HFFc6 (cell line): ENCODE measurements at regions not wholly inside any gene's neighbourhood (a gene's known extent, or its start where the extent isn't known, plus 50 kb on each side); places are given as distances from the start of the nearest gene placed in this dataset.

Experiments
- DNase-seq: peaks from one replicate; pipeline ENCODE4 v3.0.0-alpha.2; 2018
- H3K27ac Mint-ChIP-seq: 2 replicates; pipeline ENCODE4 v1.8.0; 2020; ENCODE audit warnings: mild to moderate bottlenecking, mixed read lengths
- H3K27me3 Mint-ChIP-seq: 2 replicates; pipeline ENCODE4 v1.8.0; 2021; ENCODE audit warnings: mild to moderate bottlenecking, moderate library complexity, mixed read lengths; ENCODE audit not compliant: insufficient read depth
- H3K36me3 Mint-ChIP-seq: 2 replicates; pipeline ENCODE4 v1.8.0; 2021; ENCODE audit warnings: low read depth, mixed read lengths
- H3K4me1 Mint-ChIP-seq: 2 replicates; pipeline ENCODE4 v1.8.0; 2020; ENCODE audit warnings: low read depth, mixed read lengths
- H3K4me3 Mint-ChIP-seq: 2 replicates; pipeline ENCODE4 v1.8.0; 2020; ENCODE audit warnings: mild to moderate bottlenecking, moderate library complexity, mixed read lengths
- H3K9me3 Mint-ChIP-seq: 2 replicates; pipeline ENCODE4 v1.8.0; 2020; ENCODE audit warnings: mild to moderate bottlenecking, mixed read lengths
- TF ChIP-seq, protein P1 (sequence below): fragments of 200-600 bp; sonication (generic); IDR thresholded peaks from 2 replicates; pipeline ENCODE4 v1.5.0; 2021; ENCODE audit warnings: antibody characterized with exemption, mild to moderate bottlenecking

DNA sequence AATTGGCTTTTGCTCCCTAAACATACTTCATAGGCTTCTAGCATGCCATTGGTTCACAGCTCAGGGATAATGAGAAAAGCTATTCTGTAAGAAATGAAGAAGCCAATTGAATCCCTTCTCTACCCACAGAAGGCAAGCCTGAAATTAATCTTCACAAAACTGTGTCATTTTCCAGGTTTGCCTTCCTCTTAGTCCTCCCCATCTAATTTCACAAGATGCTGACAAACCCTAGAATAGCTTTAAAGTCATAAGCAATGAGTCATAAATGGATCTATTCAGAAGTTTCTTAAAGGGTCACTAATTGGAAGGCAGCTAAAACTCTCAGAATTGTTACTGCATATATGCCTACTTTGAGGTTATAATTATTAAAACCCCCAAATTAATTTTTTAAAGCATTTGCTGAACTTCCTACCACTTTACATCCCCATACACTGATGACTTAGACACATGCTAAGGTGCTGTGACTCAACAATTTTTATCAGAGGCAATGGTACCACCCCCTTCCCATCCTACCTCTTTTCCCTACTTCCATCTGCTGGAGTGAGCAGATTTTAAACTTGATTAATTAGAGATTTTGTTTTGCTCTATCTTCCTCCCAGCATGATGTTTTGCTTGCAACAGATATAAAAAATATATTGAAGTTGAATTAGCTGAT lies 51.3 kb upstream of the NABP1 start:
- H3K4me3 Mint-ChIP-seq, result 0 out of 2 replicates have a peak overlapping the region, but pooled peaks have one; percentile 4
- TF ChIP-seq, protein P1, sequence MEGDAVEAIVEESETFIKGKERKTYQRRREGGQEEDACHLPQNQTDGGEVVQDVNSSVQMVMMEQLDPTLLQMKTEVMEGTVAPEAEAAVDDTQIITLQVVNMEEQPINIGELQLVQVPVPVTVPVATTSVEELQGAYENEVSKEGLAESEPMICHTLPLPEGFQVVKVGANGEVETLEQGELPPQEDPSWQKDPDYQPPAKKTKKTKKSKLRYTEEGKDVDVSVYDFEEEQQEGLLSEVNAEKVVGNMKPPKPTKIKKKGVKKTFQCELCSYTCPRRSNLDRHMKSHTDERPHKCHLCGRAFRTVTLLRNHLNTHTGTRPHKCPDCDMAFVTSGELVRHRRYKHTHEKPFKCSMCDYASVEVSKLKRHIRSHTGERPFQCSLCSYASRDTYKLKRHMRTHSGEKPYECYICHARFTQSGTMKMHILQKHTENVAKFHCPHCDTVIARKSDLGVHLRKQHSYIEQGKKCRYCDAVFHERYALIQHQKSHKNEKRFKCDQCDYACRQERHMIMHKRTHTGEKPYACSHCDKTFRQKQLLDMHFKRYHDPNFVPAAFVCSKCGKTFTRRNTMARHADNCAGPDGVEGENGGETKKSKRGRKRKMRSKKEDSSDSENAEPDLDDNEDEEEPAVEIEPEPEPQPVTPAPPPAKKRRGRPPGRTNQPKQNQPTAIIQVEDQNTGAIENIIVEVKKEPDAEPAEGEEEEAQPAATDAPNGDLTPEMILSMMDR, result no peak
- H3K4me1 Mint-ChIP-seq, result peaks cover 69% of the 10 kb centered on the region
- peak; percentile 69 for DNase-seq
- H3K36me3 Mint-ChIP-seq, result peaks cover 8% of the 10 kb centered on the region
- H3K27me3 Mint-ChIP-seq, result no peaks in the 10 kb centered on the region
- H3K9me3 Mint-ChIP-seq, result no peaks in the 10 kb centered on the region
- peak overlapping the region; percentile 24 for H3K27ac Mint-ChIP-seq

DNA sequence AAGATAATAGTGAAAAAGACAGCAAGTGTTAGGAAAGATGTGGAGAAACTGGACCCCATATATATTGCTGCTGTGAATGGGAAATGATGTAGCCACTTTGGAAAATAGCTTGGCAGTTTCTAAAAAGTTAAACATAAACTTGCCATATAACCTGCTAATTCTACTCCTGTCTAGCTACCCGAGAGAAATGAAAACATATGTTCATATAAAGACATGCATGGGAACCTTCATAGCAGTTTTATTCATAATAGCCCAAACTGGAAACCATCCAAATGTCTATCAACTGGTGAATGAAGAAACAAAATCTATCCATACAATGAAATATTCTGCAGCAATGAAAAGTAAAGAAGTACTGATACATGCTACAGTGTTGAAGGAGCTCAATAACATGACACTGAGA lies 50.4 kb upstream of the NABP1 start:
- H3K36me3 Mint-ChIP-seq, result peaks cover 8% of the 10 kb centered on the region
- DNase-seq, result no peak
- H3K4me3 Mint-ChIP-seq, result no peak overlapping the region
- TF ChIP-seq, protein P1, result no peak
- no peaks in the 10 kb centered on the region for H3K27me3 Mint-ChIP-seq
- H3K4me1 Mint-ChIP-seq, result peaks cover 78% of the 10 kb centered on the region
- no peak overlapping the region for H3K27ac Mint-ChIP-seq
- no peaks in the 10 kb centered on the region for H3K9me3 Mint-ChIP-seq
